B cell (primary cell): ENCODE measurements at regions not wholly inside any gene's neighbourhood (a gene's known extent, or its start where the extent isn't known, plus 50 kb on each side); places are given as distances from the start of the nearest gene placed in this dataset.

Experiments used
- ATAC-seq: fragments of 200-7000 bp; cut with Tn5 transposase; one replicate; pipeline ENCODE4 v1.10.0; 2021; ENCODE audit warnings: low read depth, mild to moderate bottlenecking, moderate number of reproducible peaks, moderate library complexity
- CTCF ChIA-PET: fragments of 350-600 bp; sonication (Branson Sonifier 250); formaldehyde crosslinking; loops from one replicate; lab custom pipeline; 2021; ENCODE audit warnings: antibody characterized with exemption, inconsistent platforms; lab: Charles Lee
- POLR2A ChIA-PET: fragments of 350-600 bp; sonication (Branson Sonifier 250); formaldehyde crosslinking; loops from one replicate; lab custom pipeline; 2021; ENCODE audit warnings: antibody characterized with exemption; lab: Charles Lee
- DNase-seq: peaks from one replicate; pipeline ENCODE4 v3.0.0; 2013
- H2AFZ ChIP-seq: 2 replicates; pipeline ENCODE4 v1.6.1; 2012; ENCODE audit warnings: mild to moderate bottlenecking, low read depth, low read length; ENCODE audit not compliant: insufficient read depth, poor library complexity, severe bottlenecking
- H3K27ac ChIP-seq, 2 donors: 1 replicate in 1 of 2; 2 replicates in 1 of 2; pipeline ENCODE4 v1.5.1; 2012 to 2013; ENCODE audit warnings: low read length in 2 of 2, mild to moderate bottlenecking in 2 of 2, moderate library complexity in 1 of 2
- H3K27me3 ChIP-seq, 4 experiments: fragments of 200-600 bp in 1 of 4; sonication (generic) in 1 of 4; replicated peaks in 1 of 4; 1 replicate in 2 of 4; 2 replicates in 2 of 4; pipeline versions ENCODE4 v1.6.1 to v1.7.0; 2013 to 2016; ENCODE audit warnings: low read length in 3 of 4, mild to moderate bottlenecking in 2 of 4, mixed read lengths in 1 of 4, moderate library complexity in 1 of 4; ENCODE audit not compliant: insufficient read depth in 4 of 4, control insufficient read depth in 3 of 4; ENCODE audit errors: control extremely low read depth in 1 of 4
- H3K36me3 ChIP-seq, 2 experiments: replicated peaks in 1 of 2; 1 replicate in 1 of 2; 2 replicates in 1 of 2; pipeline versions ENCODE4 v1.6.1 to v1.7.1; 2013; ENCODE audit warnings: low read length in 1 of 2; ENCODE audit not compliant: insufficient read depth in 2 of 2, control insufficient read depth in 1 of 2; ENCODE audit errors: control extremely low read depth in 1 of 2, extremely low read depth in 1 of 2
- H3K4me1 ChIP-seq, 2 donors: fragments of 200-600 bp in 1 of 2; sonication (generic) in 1 of 2; 1 replicate in 1 of 2; 2 replicates in 1 of 2; pipeline versions ENCODE4 v1.5.1 to v1.6.1; 2013 to 2017; ENCODE audit warnings: low read length in 2 of 2; ENCODE audit not compliant: control insufficient read depth in 2 of 2, insufficient read depth in 2 of 2
- H3K4me2 ChIP-seq: replicated peaks from 2 replicates; pipeline ENCODE3; 2012; ENCODE audit warnings: mild to moderate bottlenecking, low read depth, low read length; ENCODE audit not compliant: poor library complexity, severe bottlenecking
- H3K4me3 ChIP-seq, 5 experiments: fragments of 200-600 bp in 1 of 5; sonication (generic) in 1 of 5; 1 replicate in 3 of 5; 2 replicates in 2 of 5; pipeline versions ENCODE4 v1.5.1 to v1.7.0; 2011 to 2016; ENCODE audit warnings: low read length in 4 of 5, mild to moderate bottlenecking in 4 of 5, low read depth in 2 of 5, control low read depth in 1 of 5, moderate library complexity in 1 of 5; ENCODE audit not compliant: insufficient read depth in 1 of 5; ENCODE audit errors: control extremely low read depth in 1 of 5, extremely low read depth in 1 of 5
- H3K79me2 ChIP-seq: fragments of 200-600 bp; sonication (generic); one replicate; pipeline ENCODE4 v1.6.0; 2016; ENCODE audit warnings: low read length; ENCODE audit not compliant: control insufficient read depth, insufficient read depth
- H3K9ac ChIP-seq: fragments of 200-600 bp; sonication (generic); 2 replicates; pipeline ENCODE4 v1.6.1; 2017; ENCODE audit warnings: mild to moderate bottlenecking, low read length, moderate library complexity
- H3K9me3 ChIP-seq, 3 donors: one replicate each; pipeline versions ENCODE4 v1.6.1 to v1.7.1; 2013; ENCODE audit warnings: low read length in 2 of 3; ENCODE audit not compliant: control insufficient read depth in 2 of 3, insufficient read depth in 1 of 3; ENCODE audit errors: control extremely low read depth in 1 of 3
- H4K20me1 ChIP-seq: 2 replicates; pipeline ENCODE4 v1.6.0; 2012; ENCODE audit warnings: mild to moderate bottlenecking, low read length; ENCODE audit not compliant: insufficient read depth, control insufficient read depth, poor library complexity, severe bottlenecking
- H3K27ac Mint-ChIP-seq: one replicate; pipeline ENCODE4 v1.8.0; 2021; ENCODE audit warnings: mixed read lengths
- H3K27me3 Mint-ChIP-seq: one replicate; pipeline ENCODE4 v1.8.0; 2021; ENCODE audit warnings: mixed read lengths
- H3K4me1 Mint-ChIP-seq: one replicate; pipeline ENCODE4 v1.8.0; 2021; ENCODE audit warnings: mixed read lengths
- H3K4me3 Mint-ChIP-seq: one replicate; pipeline ENCODE4 v1.8.0; 2021; ENCODE audit warnings: mixed read lengths
- H3K9me3 Mint-ChIP-seq: one replicate; pipeline ENCODE4 v1.8.0; 2022; ENCODE audit warnings: mixed read lengths; ENCODE audit not compliant: insufficient read depth
- EZH2 ChIP-seq: IDR thresholded peaks from 2 replicates; pipeline ENCODE4 v1.6.1; 2012; ENCODE audit warnings: borderline replicate concordance, low read depth, mild to moderate bottlenecking, moderate library complexity, low read length; ENCODE audit not compliant: insufficient read depth, poor library complexity, severe bottlenecking
- WGBS: methylation state at CpG from one replicate; pipeline ENCODE4 v1.1.5; 2013; ENCODE audit warnings: missing lambda C conversion rate; ENCODE audit not compliant: insufficient coverage; 5-methylcytosine and 5-hydroxymethylcytosine counted together
- intact Hi-C: fragments of 100-400 bp; cut with micrococcal nuclease; formaldehyde crosslinking; loops from one replicate; pipeline ENCODE4 v1.10.0; 2022
- TF ChIP-seq, protein P1 (sequence below): fragments of 200-600 bp; IDR thresholded peaks from one replicate; pipeline ENCODE4 v1.8.0; 2022; ENCODE audit warnings: antibody characterized with exemption, mild to moderate bottlenecking

DNA sequence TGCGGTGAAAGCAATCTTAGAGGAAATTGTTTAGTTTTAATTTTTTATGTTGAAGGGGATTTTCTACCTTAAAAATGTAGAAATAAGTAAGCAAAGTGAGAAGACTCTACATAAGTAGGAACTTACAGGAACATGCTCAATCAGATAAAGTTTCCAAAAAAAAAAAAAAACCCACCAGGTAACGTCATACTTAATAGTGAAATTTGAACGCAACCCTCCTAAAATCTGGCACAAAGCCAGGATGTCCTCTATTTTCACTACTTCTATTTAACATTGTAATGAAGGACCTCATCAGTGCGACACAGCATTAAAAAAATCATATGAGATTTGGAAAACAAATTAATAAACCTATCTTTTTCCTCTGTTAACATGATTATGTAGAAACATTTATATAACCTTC lies 135.0 kb upstream of the FAT4 start:
- ATAC-seq (no peak), DNase-seq (no peak)
- no peak overlapping the region for H3K27ac ChIP-seq
- H3K27ac Mint-ChIP-seq: no peak overlapping the region
- no peak overlapping the region for H3K9ac ChIP-seq
- H3K79me2 ChIP-seq: no peaks in the 10 kb centered on the region
- ChIA-PET POLR2A (no interaction called here), CTCF (no interaction called here)
- H3K4me1 Mint-ChIP-seq: no peaks in the 10 kb centered on the region
- no peaks in the 10 kb centered on the region for H3K4me1 ChIP-seq
- no peaks in the 10 kb centered on the region for H3K27me3 Mint-ChIP-seq
- no peaks in the 10 kb centered on the region for H3K9me3 Mint-ChIP-seq
- H2AFZ ChIP-seq: no peak overlapping the region
- no peaks in the 10 kb centered on the region for H3K36me3 ChIP-seq
- no peaks in the 10 kb centered on the region for H3K27me3 ChIP-seq
- no peak overlapping the region for H3K4me2 ChIP-seq
- H4K20me1 ChIP-seq: no peaks in the 10 kb centered on the region
- no peak for TF ChIP-seq EZH2
- TF ChIP-seq, protein P1, sequence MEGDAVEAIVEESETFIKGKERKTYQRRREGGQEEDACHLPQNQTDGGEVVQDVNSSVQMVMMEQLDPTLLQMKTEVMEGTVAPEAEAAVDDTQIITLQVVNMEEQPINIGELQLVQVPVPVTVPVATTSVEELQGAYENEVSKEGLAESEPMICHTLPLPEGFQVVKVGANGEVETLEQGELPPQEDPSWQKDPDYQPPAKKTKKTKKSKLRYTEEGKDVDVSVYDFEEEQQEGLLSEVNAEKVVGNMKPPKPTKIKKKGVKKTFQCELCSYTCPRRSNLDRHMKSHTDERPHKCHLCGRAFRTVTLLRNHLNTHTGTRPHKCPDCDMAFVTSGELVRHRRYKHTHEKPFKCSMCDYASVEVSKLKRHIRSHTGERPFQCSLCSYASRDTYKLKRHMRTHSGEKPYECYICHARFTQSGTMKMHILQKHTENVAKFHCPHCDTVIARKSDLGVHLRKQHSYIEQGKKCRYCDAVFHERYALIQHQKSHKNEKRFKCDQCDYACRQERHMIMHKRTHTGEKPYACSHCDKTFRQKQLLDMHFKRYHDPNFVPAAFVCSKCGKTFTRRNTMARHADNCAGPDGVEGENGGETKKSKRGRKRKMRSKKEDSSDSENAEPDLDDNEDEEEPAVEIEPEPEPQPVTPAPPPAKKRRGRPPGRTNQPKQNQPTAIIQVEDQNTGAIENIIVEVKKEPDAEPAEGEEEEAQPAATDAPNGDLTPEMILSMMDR: no peak
- H3K4me3 Mint-ChIP-seq: no peak overlapping the region
- intact Hi-C loops: no loop called here
- H3K4me3 ChIP-seq: no peak overlapping the region
- no CpG with 5 or more reads among the region's 4 CpGs for WGBS
- H3K9me3 ChIP-seq: no peaks in the 10 kb centered on the region

DNA sequence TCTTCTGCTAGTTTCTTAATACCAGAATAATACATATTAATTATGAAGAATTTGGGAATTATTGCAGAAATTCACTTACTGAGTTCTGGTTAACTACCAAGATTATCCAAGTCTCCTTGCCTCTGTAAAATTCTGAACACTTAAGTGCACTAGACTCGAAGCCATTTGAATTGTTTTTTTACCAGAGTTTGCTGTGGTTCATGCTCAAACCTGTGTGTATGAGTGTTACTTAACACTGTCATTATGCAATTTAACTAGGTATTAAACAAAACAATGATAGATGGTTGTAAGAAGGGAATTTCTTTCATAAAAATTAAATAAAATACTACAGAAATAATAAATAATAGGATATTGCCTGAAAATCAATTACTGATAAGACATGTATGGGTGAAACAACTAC lies 145.6 kb upstream of the FAT4 start:
- no peak overlapping the region for H3K4me3 Mint-ChIP-seq
- no peak overlapping the region for H3K27ac Mint-ChIP-seq
- no peaks in the 10 kb centered on the region for H3K4me1 Mint-ChIP-seq
- Histone ChIP-seq H3K4me1 (no peaks in the 10 kb centered on the region), H4K20me1 (no peaks in the 10 kb centered on the region), H3K9me3 (peaks cover 0 to 4% (median 0%) of the 10 kb centered on the region in 3 donors), H3K27me3 (no peaks in the 10 kb centered on the region), H3K4me2 (no peak overlapping the region), H3K9ac (no peak overlapping the region), H3K36me3 (no peaks in the 10 kb centered on the region), H3K79me2 (no peaks in the 10 kb centered on the region), H2AFZ (no peak overlapping the region), H3K27ac (no peak overlapping the region), H3K4me3 (no peak overlapping the region)
- intact Hi-C loops: no loop called here
- DNase-seq (no peak), ATAC-seq (no peak)
- ChIA-PET CTCF (no interaction called here), POLR2A (no interaction called here)
- TF ChIP-seq, protein P1: no peak
- TF ChIP-seq EZH2: no peak
- no peaks in the 10 kb centered on the region for H3K9me3 Mint-ChIP-seq
- WGBS: no CpG with 5 or more reads among the region's 1 CpG
- H3K27me3 Mint-ChIP-seq: no peaks in the 10 kb centered on the region
